ENCODE measurements at regions not wholly inside any gene's neighbourhood (a gene's known extent, or its start where the extent isn't known, plus 50 kb on each side); places are given as distances from the start of the nearest gene placed in this dataset.

DNA sequence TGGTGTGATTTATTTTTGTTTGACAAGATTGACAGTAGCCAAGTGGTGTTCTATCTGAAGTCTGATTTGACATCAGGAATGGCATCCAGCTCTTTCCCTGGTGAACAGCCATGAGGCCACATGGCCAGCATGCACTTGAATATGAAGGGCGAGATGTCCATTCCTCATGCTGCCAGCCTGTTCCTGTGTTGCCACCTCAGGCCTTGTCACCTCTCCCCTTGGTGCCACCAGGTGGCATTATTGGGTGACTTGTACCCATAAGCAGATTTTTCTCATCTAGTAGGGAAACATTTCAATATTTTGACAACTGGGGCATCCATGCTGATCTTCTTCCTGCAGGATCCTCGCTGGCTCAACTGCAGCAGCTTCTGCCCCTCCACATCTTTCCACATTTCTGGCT lies 199.1 kb downstream of the ERMARD start:
- TF ChIP-seq CTCF (IDR thresholded peaks at IDR 0.05; ENCODE audit: unreplicated experiment), result no peak

GRCh38 chr6:169949511-169950097 lies 198.2 kb downstream of the ERMARD start:
- Mint-ChIP-seq H3K27me3 (ENCODE audit: low read depth) (peaks cover 9% of the 10 kb centered on the region), H3K4me1 (no peaks in the 10 kb centered on the region), H3K36me3 (no peaks in the 10 kb centered on the region), H3K4me3 (no peak overlapping the region), H3K27ac (no peak overlapping the region), H3K9me3 (peaks cover 25% of the 10 kb centered on the region)
- DNase-seq (ENCODE audit: low spot score in 2 of 2, unreplicated experiment in 2 of 2), result no peak
- TF ChIP-seq CTCF (IDR thresholded peaks at IDR 0.05; ENCODE audit: unreplicated experiment), result no peak

More for the DNA sequence above, 199.1 kb downstream of the ERMARD start:
- Mint-ChIP-seq H3K27me3 (ENCODE audit: low read depth) (peaks cover 11% of the 10 kb centered on the region), H3K4me1 (peaks cover under 1% of the 10 kb centered on the region), H3K4me3 (no peak overlapping the region), H3K9me3 (peaks cover 16% of the 10 kb centered on the region), H3K27ac (no peak overlapping the region), H3K36me3 (no peaks in the 10 kb centered on the region)
- DNase-seq (ENCODE audit: low spot score in 2 of 2, unreplicated experiment in 2 of 2), result peak in 1 of 2 experiments; percentile 20

GRCh38 chr6:169946971-169947370 lies 195.5 kb downstream of the ERMARD start:
- Mint-ChIP-seq H3K4me3 (no peak overlapping the region), H3K9me3 (peaks cover 27% of the 10 kb centered on the region), H3K27me3 (ENCODE audit: low read depth) (peaks cover 16% of the 10 kb centered on the region), H3K4me1 (peaks cover 4% of the 10 kb centered on the region), H3K36me3 (peaks cover 4% of the 10 kb centered on the region), H3K27ac (no peak overlapping the region)
- no peak for TF ChIP-seq CTCF (IDR thresholded peaks at IDR 0.05; ENCODE audit: unreplicated experiment)
- no peak for DNase-seq (ENCODE audit: low spot score in 2 of 2, unreplicated experiment in 2 of 2)

- H3K36me3 Mint-ChIP-seq, result peaks cover 4% of the 10 kb centered on the region
- H3K4me3 Mint-ChIP-seq, result no peak overlapping the region
- no peak for TF ChIP-seq CTCF (IDR thresholded peaks at IDR 0.05; ENCODE audit: unreplicated experiment)
- H3K27me3 Mint-ChIP-seq (ENCODE audit: low read depth), result peaks cover 22% of the 10 kb centered on the region
- H3K9me3 Mint-ChIP-seq, result peaks cover 27% of the 10 kb centered on the region
- H3K27ac Mint-ChIP-seq, result no peak overlapping the region
- H3K4me1 Mint-ChIP-seq, result peaks cover 18% of the 10 kb centered on the region
- no peak for DNase-seq (ENCODE audit: low spot score in 2 of 2, unreplicated experiment in 2 of 2)
Observed at GRCh38 chr6:169945117-169945516, 193.7 kb downstream of the ERMARD start.

GRCh38 chr6:169944415-169944814 lies 193.0 kb downstream of the ERMARD start:
- Mint-ChIP-seq H3K9me3 (peaks cover 27% of the 10 kb centered on the region), H3K27ac (no peak overlapping the region), H3K4me3 (no peak overlapping the region), H3K27me3 (ENCODE audit: low read depth) (peaks cover 25% of the 10 kb centered on the region), H3K36me3 (peaks cover 4% of the 10 kb centered on the region), H3K4me1 (peaks cover 22% of the 10 kb centered on the region)
- DNase-seq (ENCODE audit: low spot score in 2 of 2, unreplicated experiment in 2 of 2), result no peak
- no peak for TF ChIP-seq CTCF (IDR thresholded peaks at IDR 0.05; ENCODE audit: unreplicated experiment)

DNA sequence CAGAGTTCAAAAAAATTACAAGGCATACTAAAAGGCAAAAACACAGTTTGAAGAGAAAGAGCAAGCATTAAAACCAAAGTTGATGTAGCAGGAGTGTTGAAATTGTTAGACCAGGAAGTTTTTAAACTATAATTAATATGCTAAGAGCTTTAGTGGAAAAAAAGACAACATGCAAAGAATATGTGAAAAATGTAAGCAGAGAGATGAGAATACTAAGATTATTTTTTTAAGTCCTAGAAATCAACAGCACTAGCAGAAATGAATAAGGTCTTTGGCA lies 192.6 kb downstream of the ERMARD start:
- TF ChIP-seq CTCF (IDR thresholded peaks at IDR 0.05; ENCODE audit: unreplicated experiment), result no peak
- Mint-ChIP-seq H3K27me3 (ENCODE audit: low read depth) (peaks cover 30% of the 10 kb centered on the region), H3K4me3 (no peak overlapping the region)

More for the DNA sequence above, 192.6 kb downstream of the ERMARD start:
- no peak for DNase-seq (ENCODE audit: low spot score in 2 of 2, unreplicated experiment in 2 of 2)
- Mint-ChIP-seq H3K27ac (no peak overlapping the region), H3K9me3 (peaks cover 27% of the 10 kb centered on the region), H3K4me1 (peaks cover 26% of the 10 kb centered on the region), H3K36me3 (peaks cover 4% of the 10 kb centered on the region)
